ENCODE measurements at regions not wholly inside any gene's neighbourhood (a gene's known extent, or its start where the extent isn't known, plus 50 kb on each side); places are given as distances from the start of the nearest gene placed in this dataset.

DNA sequence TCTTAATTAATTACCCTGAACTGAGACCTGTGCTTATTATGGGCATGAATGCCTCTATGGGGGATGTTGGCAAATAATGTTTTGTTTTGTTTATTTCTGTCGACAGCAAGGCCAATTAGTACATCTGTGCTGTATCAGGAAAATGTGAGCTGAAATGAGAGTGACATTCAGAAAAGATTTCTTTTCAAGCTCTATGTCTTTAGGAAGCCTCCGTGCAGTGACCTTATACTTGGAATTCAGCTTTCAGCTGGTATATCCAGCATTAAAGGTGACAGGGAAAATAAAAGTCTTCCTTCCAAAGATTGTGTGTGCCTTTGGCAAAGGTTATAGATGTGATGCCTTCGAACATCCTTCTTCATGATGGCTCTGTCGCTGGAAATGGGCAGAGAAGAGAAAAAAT, 1061.1 kb downstream of the SORCS3 start:
- DNase-seq, result no peak

DNA sequence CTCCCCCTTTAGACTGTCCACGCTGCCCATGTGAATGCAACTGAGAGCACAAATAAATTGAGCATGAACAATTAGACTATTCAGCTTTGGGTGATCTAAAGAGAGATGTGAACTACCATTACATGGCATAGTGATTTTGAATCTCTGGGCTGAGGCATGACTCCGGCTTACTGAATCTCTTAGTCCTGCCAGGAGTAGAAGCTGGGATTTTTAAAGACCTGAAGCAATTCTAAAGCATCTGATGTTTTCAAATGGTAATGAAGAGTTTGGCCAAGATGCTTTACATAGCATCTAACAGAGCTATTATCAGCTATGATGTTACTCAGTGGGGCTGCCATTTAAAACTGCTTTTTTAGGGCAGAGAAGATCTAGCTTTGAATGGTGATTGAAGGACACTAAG, 1059.1 kb downstream of the SORCS3 start:
- DNase-seq, result peak; percentile 59

DNA sequence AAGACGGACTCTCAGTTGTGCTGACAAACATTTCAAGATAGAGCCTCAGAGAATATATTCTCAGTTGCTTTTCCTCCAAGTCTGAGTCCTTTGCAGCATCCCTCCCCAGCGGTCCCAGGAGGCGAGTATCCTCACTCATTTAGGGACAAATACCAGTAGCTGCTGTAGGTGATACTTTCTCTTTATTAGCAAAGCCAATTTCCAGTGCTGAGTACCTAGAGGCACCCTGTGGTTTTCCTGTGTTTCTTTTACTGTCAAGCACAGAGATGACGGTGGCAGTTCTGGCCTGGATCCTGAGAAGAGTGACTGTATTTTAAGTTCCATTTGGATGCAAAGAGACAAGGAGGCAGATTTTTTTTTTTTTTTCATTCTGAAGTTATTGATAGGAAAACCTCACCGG, 1058.4 kb downstream of the SORCS3 start:
- DNase-seq, result no peak

DNA sequence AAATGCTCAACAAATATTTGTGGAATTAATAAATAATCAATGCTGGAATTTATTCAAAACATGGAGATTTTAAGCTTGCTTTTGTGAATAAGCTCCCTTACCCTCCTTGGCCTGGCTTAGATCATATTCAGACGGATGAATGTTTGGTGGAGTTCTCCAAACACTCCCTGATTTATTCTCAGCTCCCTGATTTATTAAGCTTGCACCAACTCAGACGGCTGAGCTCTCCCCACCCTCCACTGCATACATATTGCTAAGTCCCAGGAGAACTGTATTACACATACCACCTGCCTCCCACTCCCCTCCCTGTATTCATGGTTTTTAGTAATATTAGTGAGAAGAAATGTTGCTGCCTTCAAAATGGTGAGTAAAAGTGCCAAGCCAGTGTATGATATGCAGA, 1057.5 kb downstream of the SORCS3 start:
- no peak for DNase-seq

DNA sequence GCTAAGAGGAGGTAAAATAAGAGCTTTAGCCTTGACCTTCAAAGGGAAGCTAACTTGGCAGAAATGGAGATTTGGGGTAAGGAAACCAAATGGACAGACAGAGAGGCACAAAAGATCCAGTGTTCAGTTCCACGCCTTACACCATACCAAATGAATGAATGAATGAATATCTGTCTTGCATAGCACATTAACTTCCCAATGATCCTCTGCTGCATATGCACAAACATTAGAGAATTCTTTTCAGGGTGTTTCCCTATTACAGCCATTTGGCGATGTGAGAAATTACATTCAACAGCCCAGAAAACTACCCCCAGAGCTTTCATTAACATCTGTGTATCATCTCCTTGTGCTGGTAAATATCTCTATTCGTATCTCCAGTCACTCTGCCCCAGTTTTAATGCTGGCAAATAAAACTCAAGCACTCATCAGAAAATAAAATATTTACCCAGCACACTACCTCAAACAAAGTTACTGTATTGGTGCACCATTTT, 1056.2 kb downstream of the SORCS3 start:
- DNase-seq, result no peak

DNA sequence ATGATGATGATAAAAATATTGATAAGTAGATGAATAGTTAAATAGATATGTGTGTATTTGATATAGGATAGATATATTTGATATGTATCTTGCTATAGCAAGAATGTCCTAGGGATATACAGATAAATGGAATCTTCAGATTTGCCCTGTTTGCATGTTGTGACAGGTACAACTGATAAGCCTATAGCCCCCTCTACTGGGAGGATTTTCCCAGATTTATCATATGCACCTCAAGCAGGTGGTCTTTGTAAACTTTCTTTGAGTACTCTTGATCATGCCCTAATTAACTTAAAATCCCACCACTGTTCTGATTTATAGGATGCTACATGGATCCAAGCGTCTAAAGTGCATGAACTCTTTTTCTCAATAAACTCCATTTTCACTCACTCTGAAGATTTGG, 1050.7 kb downstream of the SORCS3 start:
- DNase-seq, result peak; percentile 79

DNA sequence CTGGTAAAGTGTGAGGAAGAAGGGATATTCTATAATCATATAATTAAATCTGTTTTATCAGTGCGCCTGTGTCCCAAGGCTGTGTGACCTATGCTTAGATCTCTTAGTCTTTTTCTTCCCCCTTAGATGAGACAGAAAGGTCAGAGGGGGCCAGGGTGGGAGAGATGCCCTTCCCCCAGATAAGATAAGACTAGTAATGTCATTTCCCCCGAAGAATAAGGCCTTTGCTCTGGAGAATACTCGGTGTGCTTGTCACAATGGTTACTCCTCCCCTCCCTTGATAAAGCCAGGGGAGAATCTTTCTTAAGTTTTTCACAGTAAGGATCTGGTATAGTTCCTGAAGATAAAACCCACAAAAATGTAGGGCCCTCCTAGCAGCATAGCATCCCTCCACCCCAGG, 1041.8 kb downstream of the SORCS3 start:
- DNase-seq, result no peak

DNA sequence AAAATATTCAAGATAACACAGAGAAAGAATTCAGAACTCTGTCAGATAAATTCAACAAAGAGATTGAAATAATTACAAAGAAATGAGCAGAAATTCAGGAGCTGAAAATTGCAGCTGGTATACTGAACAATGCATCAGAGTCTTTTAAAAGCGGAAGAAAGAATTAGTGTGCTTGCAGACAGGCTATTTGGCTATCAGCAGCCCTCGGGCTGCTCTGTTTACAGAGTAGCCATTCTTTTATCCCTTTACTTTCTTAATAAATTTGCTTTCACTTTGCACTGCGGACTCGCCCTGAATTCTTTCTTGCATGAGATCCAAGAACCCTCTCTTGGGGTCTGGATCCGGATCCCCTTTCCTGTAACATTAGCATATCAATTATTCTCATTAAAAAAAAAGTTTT, 1040.0 kb downstream of the SORCS3 start:
- DNase-seq, result no peak

DNA sequence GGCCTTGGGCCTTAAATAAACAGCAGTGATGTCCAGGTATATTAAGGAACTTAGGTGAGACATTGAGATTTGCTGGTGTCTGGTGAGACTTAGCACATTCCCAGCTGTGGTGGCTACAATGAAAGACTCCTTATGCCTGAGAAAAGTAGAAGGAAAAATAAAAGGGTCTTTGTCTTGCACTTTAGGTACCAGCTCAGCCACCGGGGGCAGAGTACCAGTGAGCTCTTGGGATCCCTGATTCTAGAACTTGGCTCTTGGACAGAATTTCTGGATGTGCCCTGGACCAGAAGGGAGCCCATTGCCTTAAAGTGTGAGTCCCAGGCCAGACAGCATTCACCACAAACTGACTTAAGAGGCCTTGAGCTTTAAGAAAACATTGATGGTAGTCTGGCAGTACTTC, 1038.7 kb downstream of the SORCS3 start:
- DNase-seq, result no peak

DNA sequence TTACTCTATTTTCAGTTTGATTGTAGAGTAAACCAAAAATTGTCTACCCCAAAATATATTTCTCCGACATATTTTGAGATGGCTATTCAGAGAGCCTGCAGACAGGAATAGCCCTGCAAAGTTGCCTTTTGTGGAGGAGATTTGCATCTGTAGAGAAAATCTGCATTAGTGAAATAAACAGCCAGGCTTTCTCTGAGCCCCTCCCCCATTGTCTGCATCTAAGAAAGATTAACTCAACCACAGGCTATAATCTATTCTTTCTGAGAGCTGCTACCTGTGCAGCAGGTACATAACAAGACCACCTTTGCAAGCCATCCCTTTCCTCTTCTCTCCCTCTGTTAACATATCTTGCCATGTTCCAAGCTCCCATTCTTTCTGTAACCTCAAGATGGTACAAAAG, 1034.2 kb downstream of the SORCS3 start:
- DNase-seq, result no peak

DNA sequence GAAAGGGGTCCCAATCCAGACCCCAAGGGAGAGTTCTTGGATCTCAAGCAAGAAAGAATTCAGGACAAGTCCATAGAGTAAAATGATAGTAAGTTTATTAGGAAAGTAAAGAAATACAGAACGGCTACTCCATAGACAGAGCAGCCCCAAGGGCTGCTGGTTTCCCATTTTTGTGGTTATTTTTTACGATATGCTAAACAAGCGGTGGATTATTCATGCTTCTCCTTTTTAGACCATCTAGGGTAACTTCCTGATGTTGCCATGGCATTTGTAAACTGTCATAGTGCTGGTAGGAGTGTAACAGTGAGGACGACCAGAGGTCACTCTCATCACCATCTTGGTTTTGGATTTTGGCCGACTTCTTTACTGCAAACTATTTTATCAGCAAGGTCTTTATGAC, 1033.4 kb downstream of the SORCS3 start:
- no peak for DNase-seq

DNA sequence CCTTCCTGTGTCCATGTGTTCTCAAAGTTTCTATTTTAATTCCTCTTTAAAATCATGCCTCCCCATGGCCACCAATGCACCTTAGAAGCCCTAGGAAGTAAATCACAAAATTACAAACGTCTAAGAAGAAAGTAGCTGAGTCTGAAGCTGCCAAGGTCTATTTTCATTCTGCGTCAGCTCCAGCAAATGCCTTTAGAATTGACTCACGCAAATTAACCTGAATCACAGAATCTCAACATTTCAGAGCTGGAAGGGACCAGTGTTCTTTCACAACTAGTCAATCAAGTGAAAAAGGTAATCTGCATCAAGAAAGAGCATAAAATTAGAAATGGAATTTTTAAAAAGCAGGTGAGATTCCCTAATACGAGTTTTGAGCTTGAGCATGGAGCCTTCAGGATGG, 1017.6 kb downstream of the SORCS3 start:
- no peak for DNase-seq

DNA sequence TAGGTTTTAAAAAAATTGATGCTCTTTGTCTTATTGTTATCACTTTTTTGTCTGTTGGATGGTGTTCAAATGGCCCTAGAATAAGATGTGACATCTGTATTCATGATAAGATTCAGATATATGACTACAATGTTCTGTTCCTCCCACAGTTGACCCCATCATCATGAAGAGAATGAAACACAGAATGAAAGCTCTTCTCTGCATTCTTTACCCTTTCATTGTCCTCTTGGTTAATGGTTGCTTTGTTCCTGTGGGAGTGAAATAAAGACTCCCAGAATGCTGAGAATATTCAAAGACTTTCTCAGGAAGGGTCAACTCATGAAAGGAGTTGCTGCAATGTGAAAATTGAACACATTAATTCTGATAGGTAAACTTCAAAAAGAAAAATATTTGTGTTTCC, 1015.8 kb downstream of the SORCS3 start:
- peak; percentile 69 for DNase-seq

DNA sequence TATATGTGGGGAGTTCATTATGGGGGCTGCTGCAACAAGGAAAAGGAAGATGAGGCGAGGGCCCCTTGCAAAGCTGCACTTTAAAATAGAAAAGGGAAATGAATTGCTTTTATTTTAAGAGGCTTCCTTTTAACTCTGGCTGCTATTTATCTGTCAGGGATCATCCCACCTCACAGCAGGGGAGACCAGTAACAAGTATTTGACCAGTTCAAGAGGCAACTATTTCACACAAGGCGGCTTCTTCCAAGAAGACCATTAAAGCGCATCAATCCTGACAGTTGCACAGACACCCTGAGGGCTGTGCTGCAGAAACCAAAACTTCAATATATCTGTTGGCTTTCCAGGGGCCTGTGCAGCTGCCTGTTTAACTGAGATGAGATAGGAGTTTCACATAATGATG, 1009.2 kb downstream of the SORCS3 start:
- peak; percentile 72 for DNase-seq

DNA sequence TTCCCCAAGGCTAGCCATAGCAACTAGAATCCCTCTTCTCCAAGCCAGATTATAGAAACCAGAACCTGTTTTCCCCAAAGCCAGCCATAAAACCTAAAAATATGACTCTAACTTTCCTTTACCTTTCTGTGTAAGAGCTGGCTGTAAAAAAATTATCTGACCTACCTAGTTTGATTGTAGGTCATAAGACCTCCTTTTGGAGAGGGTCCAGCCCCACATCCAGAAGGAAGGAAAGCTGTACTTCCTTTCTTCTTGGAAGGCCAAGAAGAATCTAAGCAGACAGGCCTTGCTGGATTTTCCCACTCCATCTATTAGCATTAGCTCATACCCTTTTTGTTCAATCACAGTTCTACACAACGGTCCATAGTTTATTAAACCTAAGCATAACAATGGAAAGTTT, 1006.3 kb downstream of the SORCS3 start:
- DNase-seq, result no peak

DNA sequence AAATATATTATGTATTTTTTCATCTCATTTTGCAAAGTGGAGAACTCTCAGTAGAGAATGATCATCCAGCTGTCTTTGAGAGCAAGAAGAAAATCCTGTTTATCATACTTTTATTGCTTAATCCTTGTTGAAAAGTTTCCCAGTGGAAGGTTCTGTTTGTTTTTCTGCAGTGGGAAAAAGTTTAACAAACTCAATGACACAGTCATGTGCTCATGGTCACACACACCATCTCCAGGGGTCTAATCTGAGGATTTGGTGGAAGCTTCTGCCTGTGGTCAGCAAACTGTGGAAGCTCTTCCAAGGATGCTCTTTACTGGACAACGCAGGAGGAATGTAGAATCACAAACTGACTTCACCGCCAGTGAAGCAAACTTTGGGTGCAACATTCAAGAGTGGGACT, 1003.9 kb downstream of the SORCS3 start:
- DNase-seq, result no peak

DNA sequence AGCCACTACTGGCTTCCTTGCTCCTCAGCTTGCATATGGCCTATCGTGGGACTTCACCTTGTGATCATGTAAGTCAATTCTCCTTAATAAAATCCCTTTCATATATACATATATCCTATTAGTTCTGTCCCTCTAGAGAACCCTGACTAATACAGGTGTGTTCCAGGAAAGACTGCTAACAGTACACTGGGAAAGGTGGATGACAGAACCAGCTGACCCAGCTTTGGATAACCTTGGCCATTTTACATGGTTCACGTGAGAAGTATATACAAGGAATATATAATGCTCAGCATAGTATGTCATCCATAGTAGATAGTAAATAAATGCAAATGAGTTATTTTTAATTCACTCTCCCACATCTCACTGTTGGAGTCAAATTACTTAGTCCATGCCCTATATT, 1003.5 kb downstream of the SORCS3 start:
- DNase-seq, result no peak

DNA sequence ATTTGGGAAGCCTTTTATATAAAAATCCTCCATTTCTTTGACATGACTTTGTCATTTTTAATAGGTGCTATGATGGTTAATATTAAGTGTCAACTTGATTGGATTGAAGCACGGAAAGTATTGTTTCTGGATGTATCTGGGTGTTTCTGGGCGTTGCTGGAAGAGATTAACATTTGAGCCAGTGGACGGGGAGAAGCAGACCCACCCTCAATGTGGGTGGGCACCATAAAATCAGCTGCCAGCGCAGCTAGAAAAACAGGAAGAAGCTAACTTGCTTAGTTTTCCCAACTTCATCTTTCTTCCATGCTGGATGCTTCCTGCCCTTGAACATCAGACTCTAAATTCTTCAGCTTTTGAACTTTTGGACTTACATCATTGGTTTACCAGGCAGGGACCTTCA, 1003.0 kb downstream of the SORCS3 start:
- DNase-seq, result no peak

DNA sequence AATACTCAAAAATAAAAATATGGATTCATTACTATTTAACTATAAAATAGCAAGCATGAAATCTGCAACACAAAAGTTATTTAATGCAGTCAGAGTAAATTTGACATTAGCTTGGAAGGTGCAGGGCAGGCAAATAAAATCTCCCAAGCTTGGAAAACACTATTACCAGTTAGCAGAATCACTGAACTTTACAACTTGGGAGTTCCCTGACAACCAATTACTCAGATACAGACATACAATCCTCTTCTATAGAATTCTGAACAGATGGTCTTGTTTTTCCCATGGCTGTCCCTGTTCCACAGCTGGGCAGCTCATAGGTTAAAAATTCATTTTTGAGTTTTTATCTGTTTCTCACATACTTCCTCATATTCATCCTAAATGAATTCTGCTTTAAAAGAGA, 1002.6 kb downstream of the SORCS3 start:
- no peak for DNase-seq

DNA sequence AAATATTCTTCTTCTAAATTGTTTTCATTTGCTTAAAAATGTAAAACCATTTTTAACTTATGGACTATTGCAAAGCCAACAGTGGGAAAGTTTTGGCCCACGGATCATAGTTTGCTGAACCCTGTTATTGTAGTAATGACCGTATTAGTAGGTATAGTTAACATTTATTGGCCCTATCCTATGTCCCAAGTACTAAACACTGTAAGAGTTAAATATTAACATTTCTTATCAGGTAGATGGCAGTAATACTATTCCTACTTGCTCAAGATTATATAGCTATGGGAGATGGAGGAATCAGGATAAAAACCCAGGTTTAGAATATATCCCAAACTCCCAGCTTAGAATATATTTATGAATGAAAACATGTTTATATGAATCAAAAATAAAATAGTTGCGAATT, 993.2 kb downstream of the SORCS3 start:
- DNase-seq, result no peak

DNA sequence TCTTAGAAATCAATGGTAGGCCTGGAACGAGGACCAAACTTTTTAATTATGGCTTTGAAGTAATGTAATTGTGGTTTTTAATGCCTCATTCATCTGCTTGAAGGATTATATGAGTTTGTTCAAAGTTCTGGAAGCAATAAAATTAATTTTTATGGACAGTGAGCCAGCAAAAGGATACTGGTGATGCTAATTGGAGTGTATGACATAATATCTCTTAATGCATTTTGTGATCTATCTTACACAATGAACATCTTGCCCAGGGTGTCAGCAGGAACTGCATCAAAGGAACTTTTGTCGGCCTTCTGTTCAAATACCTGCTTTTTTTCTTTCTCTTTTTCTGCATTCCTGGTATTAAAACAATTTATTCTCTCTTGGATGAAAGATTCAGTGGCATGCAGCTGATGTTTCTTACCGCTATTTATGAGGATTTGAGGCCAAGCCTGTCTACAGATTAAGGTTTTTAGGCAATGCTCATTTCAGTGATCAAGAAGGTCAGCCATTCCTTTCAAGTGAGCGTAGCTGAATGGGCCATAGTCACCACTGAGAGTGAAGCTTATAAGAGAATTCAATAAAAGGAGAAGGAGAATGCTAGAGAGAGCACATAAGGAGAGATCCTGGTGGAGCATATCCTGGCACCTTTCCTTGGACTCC, 974.8 kb downstream of the SORCS3 start:
- DNase-seq, result peak; percentile 15

DNA sequence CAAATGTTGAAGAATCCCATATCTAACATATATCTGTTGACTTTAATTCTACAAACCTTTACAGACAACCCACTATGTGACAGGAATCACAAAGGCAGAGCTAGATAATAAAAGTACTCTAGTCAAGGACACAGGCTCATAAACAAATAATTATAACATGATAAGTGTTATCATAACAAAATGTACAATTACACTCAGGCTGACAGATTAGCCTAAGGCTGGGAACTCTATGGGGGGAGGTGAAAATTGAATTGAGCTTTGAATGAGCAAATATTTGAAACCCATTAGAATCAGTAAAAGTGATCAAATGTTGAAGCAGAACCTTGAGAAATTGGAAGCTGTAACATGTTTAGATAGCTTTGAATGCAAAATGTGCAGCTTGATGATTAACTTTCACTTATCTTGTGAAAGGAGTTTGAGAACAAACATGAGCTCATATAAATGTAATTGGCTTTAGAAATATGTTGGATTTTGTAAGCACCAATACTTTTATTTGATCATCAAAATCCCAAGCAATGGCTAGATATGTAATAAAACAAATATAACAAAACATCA, 970.2 kb downstream of the SORCS3 start:
- no peak for DNase-seq

DNA sequence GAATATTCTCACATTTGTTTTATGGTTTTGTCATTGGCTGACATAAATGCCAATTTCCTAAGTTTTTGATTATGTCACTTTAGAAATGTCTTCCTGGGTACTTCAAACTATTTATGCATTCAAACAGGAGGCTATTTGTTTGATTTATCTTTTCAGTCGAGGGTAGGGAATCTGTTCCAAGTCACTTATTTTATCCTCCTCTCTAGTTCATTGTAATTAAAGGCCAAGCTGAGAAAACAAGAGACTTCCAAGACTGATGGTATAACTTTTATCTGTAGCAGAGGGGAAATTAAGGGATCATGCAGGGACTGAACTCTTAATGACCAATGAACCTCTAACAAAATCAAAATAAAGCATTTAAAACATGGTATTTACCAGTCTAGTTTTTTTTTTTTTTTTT, 968.4 kb downstream of the SORCS3 start:
- no peak for DNase-seq

DNA sequence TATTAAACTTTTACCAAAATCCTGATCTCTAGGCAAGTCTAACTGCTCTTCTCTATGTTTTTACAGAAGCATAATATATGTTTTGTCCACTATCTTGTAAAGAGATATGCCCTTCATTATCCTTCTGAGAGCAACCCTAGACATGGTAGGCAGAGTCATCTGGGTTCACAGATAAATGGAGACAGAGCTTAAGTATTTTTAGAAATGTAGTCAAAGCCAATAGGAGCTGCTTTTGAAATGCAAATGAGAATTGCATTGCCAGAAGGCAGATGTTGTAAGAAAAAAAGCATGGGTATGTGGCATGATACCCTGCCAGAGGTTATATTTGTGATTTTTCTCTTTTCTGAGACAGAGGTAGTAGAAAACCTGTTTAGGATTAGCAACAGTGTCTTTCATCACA, 964.8 kb downstream of the SORCS3 start:
- no peak for DNase-seq

DNA sequence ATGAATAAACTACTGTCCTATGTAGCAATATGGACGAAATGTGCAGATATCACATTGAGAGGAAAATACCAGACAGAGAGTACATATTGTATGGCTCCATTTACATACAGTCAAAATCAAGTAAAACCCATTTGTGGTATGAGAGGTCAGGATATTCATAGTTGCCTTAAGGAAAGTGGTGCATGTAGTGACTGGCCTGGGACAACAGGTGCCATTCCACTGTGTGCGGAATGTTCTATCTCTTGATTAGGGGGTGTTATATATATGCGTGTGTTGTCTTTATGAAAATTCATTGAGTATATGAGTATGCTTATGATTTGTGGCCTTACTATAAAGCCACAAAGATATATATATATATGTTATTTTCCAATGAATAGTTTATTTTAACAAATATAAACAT, 964.0 kb downstream of the SORCS3 start:
- no peak for DNase-seq

All from eye (tissue), 1 donor.